Natural killer cell treated with Interleukin-12 subunit alpha and Interleukin-12 subunit beta and Interleukin-15 and Interleukin-18, amount 100 ng/mL, for 72 hours (primary cell): ENCODE measurements at regions not wholly inside any gene's neighbourhood (a gene's known extent, or its start where the extent isn't known, plus 50 kb on each side); places are given as distances from the start of the nearest gene placed in this dataset.
A peak's percentile ranks its signal among the peaks of the same experiment; 100 is the strongest.

Source experiments
- ATAC-seq, 2 donors: fragments of 150-1000 bp; cut with Tn5 transposase in 1 of 2; sonication (Bioruptor Pico), chemical (Tn5 transposase) in 1 of 2; 2 replicates each; pipeline ENCODE4 v1.10.0; 2021
- DNase-seq: peaks from one replicate; pipeline ENCODE4 v3.0.0; 2022; ENCODE audit warnings: low spot score
- H3K27ac Mint-ChIP-seq, 2 donors: 1 replicate in 1 of 2; 2 replicates in 1 of 2; pipeline ENCODE4 v1.8.0; 2022; ENCODE audit warnings: mixed read lengths in 2 of 2, mild to moderate bottlenecking in 1 of 2, moderate library complexity in 1 of 2
- H3K27me3 Mint-ChIP-seq, 2 donors: 1 replicate in 1 of 2; 2 replicates in 1 of 2; pipeline ENCODE4 v1.8.0; 2022; ENCODE audit warnings: mixed read lengths in 2 of 2
- H3K36me3 Mint-ChIP-seq: one replicate; pipeline ENCODE4 v1.8.0; 2022; ENCODE audit warnings: mixed read lengths
- H3K4me1 Mint-ChIP-seq, 2 donors: 1 replicate in 1 of 2; 2 replicates in 1 of 2; pipeline ENCODE4 v1.8.0; 2022; ENCODE audit warnings: low read depth in 2 of 2, mixed read lengths in 2 of 2, mild to moderate bottlenecking in 1 of 2
- H3K4me3 Mint-ChIP-seq: one replicate; pipeline ENCODE4 v1.8.0; 2022; ENCODE audit warnings: mixed read lengths
- H3K9me3 Mint-ChIP-seq: 2 replicates; pipeline ENCODE4 v1.8.0; 2022; ENCODE audit warnings: mixed read lengths

GRCh38 chr18:59787998-59788790 is 91.0 kb upstream of the CCBE1 start:
- peak in 1 of 2 donors; percentile 11 for ATAC-seq
- Mint-ChIP-seq H3K4me1 (peaks cover 0 to 1% of the 10 kb centered on the region in 2 donors), H3K9me3 (no peaks in the 10 kb centered on the region), H3K27me3 (peaks cover 2 to 3% of the 10 kb centered on the region in 2 donors), H3K4me3 (no peak overlapping the region), H3K27ac (no peak overlapping the region), H3K36me3 (no peaks in the 10 kb centered on the region)
- DNase-seq = no peak

DNA sequence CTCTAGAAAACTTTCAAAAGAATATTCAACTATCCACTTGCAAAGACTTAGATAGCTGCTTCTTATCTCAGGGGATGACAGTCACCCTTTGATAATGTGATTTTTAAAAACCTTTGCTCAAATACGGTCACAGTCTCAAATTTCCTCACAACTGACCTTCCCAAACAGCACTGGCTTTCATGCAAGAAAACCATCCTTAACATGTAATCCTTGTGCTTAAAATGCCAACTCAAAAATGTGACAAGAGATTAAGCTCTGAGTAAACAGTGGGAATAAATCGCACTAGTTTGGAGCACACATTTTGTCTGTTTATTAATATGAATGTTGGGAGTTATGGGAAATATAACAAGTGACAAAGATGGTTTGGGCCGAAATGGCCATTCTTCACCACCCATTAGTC is 87.5 kb upstream of the CCBE1 start:
- no peak overlapping the region for H3K4me3 Mint-ChIP-seq
- DNase-seq (no peak), ATAC-seq (no peak)
- H3K27me3 Mint-ChIP-seq = peaks cover 5 to 9% of the 10 kb centered on the region in 2 donors
- no peaks in the 10 kb centered on the region for H3K36me3 Mint-ChIP-seq
- peaks cover 0 to 2% of the 10 kb centered on the region in 2 donors for H3K4me1 Mint-ChIP-seq
- no peak overlapping the region for H3K27ac Mint-ChIP-seq
- no peaks in the 10 kb centered on the region for H3K9me3 Mint-ChIP-seq

- Mint-ChIP-seq H3K4me3 (no peak overlapping the region), H3K4me1 (peaks cover 0 to 2% of the 10 kb centered on the region in 2 donors), H3K27ac (no peak overlapping the region), H3K27me3 (peaks cover 5 to 9% of the 10 kb centered on the region in 2 donors), H3K36me3 (no peaks in the 10 kb centered on the region), H3K9me3 (no peaks in the 10 kb centered on the region)
- ATAC-seq (no peak), DNase-seq (no peak)
Measured at GRCh38 chr18:59783138-59783537, 85.9 kb upstream of the CCBE1 start.

- Mint-ChIP-seq H3K4me1 (peaks cover 0 to 2% of the 10 kb centered on the region in 2 donors), H3K27ac (no peak overlapping the region), H3K4me3 (no peak overlapping the region), H3K9me3 (no peaks in the 10 kb centered on the region), H3K27me3 (peaks cover 5 to 9% of the 10 kb centered on the region in 2 donors), H3K36me3 (no peaks in the 10 kb centered on the region)
- ATAC-seq (no peak), DNase-seq (no peak)
Measured at GRCh38 chr18:59779979-59780378, 82.8 kb upstream of the CCBE1 start.

DNA sequence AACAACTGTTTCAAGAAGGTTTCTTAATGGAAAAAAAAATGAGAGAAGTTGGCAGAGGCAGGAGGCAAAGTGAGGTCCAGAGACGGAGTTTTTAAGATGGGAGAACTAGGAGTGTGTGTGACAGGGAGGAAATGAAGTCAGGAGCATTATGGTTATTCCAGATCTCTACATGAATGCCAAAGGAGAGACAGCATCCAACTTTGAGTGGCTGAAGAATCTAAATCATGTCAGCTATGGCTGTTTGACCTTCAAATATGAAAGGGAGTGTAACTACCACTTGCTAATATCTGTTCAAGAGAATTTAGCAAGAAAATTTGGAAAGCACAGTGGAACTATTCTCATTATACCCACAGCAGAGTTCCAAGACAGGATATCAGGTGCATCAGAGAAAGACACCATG is 81.2 kb upstream of the CCBE1 start:
- ATAC-seq (no peak), DNase-seq (no peak)
- Mint-ChIP-seq H3K4me3 (no peak overlapping the region), H3K27ac (no peak overlapping the region), H3K9me3 (peaks cover 6% of the 10 kb centered on the region), H3K27me3 (peaks cover 9 to 20% of the 10 kb centered on the region in 2 donors), H3K4me1 (peaks cover 0 to 2% of the 10 kb centered on the region in 2 donors), H3K36me3 (no peaks in the 10 kb centered on the region)

- DNase-seq (no peak), ATAC-seq (no peak)
- Mint-ChIP-seq H3K4me3 (no peak overlapping the region), H3K27me3 (peaks cover 4 to 15% of the 10 kb centered on the region in 2 donors), H3K9me3 (peaks cover 6% of the 10 kb centered on the region), H3K27ac (no peak overlapping the region), H3K36me3 (no peaks in the 10 kb centered on the region), H3K4me1 (no peaks in the 10 kb centered on the region)
Measured at GRCh38 chr18:59777636-59778035, 80.4 kb upstream of the CCBE1 start.

- no peak overlapping the region for H3K27ac Mint-ChIP-seq
- ATAC-seq = no peak
- H3K9me3 Mint-ChIP-seq = peaks cover 5% of the 10 kb centered on the region
- no peaks in the 10 kb centered on the region for H3K4me1 Mint-ChIP-seq
- no peak for DNase-seq
- H3K27me3 Mint-ChIP-seq = peaks cover 3 to 17% of the 10 kb centered on the region in 2 donors
- H3K36me3 Mint-ChIP-seq = no peaks in the 10 kb centered on the region
- no peak overlapping the region for H3K4me3 Mint-ChIP-seq
Measured at GRCh38 chr18:59769129-59769865, 72.1 kb upstream of the CCBE1 start.

GRCh38 chr18:59768409-59768808 is 71.2 kb upstream of the CCBE1 start:
- Mint-ChIP-seq H3K36me3 (no peaks in the 10 kb centered on the region), H3K9me3 (no peaks in the 10 kb centered on the region), H3K27ac (no peak overlapping the region), H3K4me3 (no peak overlapping the region), H3K4me1 (no peaks in the 10 kb centered on the region), H3K27me3 (peaks cover 0 to 8% of the 10 kb centered on the region in 2 donors)
- ATAC-seq (no peak), DNase-seq (no peak)

GRCh38 chr18:59767732-59768131 is 70.5 kb upstream of the CCBE1 start:
- H3K4me3 Mint-ChIP-seq = no peak overlapping the region
- H3K36me3 Mint-ChIP-seq = no peaks in the 10 kb centered on the region
- no peaks in the 10 kb centered on the region for H3K4me1 Mint-ChIP-seq
- H3K27ac Mint-ChIP-seq = no peak overlapping the region
- no peaks in the 10 kb centered on the region for H3K9me3 Mint-ChIP-seq
- peaks cover 0 to 6% of the 10 kb centered on the region in 2 donors for H3K27me3 Mint-ChIP-seq
- DNase-seq = no peak
- no peak for ATAC-seq

DNA sequence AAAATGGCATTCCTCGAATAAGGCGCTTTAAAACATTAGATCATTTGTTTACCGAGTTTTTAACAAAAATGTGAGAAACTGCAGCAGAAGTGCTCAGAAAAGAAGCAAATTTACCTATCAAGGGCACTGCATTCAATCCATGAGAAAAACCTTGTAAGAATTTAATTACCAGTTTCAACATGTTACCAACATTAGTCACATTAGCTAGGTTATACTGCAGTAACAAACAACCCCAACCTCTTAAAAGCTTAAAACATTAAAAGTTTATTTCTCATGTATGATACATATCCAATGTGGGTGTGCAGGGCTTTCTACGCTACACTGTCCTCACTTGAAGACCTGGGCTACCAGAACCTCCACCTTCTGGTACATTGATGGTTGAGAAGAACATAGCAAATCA is 68.1 kb upstream of the CCBE1 start:
- no peaks in the 10 kb centered on the region for H3K4me1 Mint-ChIP-seq
- no peaks in the 10 kb centered on the region for H3K36me3 Mint-ChIP-seq
- no peaks in the 10 kb centered on the region for H3K27me3 Mint-ChIP-seq
- ATAC-seq = no peak
- H3K27ac Mint-ChIP-seq = no peak overlapping the region
- no peak overlapping the region for H3K4me3 Mint-ChIP-seq
- no peaks in the 10 kb centered on the region for H3K9me3 Mint-ChIP-seq
- DNase-seq = no peak

GRCh38 chr18:59764281-59764680 is 67.1 kb upstream of the CCBE1 start:
- Mint-ChIP-seq H3K36me3 (no peaks in the 10 kb centered on the region), H3K4me3 (no peak overlapping the region), H3K9me3 (no peaks in the 10 kb centered on the region), H3K27ac (no peak overlapping the region), H3K4me1 (no peaks in the 10 kb centered on the region), H3K27me3 (no peaks in the 10 kb centered on the region)
- no peak for ATAC-seq
- no peak for DNase-seq

DNA sequence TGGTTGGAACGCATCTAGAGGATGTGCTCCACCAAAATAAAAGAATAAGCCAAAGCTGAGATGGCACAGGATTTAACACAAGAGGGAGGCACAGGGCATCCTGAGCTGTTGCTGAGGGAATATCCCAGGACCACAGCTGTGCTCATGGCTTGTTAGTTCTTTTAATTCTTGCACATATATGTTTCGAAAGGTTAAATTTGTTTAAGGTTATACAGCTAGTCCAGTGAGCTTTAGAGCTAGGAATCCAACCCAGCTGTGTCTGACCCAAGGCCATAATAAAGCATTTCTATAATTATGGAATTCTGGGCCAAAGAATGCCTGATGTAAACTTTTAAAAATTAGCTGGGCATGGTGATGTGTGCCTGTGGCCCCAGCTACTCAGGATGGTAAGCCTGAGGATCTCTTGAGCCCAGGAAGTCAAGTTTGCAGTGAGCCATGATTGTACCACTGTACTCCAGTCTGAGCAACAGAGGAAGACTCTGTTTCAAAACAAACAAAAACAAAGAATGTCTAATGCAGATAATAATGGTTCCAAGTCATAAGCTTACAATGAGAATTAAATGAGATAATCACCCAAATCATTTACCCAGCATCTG is 66.4 kb upstream of the CCBE1 start:
- no peaks in the 10 kb centered on the region for H3K4me1 Mint-ChIP-seq
- no peaks in the 10 kb centered on the region for H3K36me3 Mint-ChIP-seq
- DNase-seq (no peak), ATAC-seq (no peak)
- H3K27ac Mint-ChIP-seq = no peak overlapping the region
- H3K9me3 Mint-ChIP-seq = no peaks in the 10 kb centered on the region
- no peak overlapping the region for H3K4me3 Mint-ChIP-seq
- H3K27me3 Mint-ChIP-seq = no peaks in the 10 kb centered on the region

DNA sequence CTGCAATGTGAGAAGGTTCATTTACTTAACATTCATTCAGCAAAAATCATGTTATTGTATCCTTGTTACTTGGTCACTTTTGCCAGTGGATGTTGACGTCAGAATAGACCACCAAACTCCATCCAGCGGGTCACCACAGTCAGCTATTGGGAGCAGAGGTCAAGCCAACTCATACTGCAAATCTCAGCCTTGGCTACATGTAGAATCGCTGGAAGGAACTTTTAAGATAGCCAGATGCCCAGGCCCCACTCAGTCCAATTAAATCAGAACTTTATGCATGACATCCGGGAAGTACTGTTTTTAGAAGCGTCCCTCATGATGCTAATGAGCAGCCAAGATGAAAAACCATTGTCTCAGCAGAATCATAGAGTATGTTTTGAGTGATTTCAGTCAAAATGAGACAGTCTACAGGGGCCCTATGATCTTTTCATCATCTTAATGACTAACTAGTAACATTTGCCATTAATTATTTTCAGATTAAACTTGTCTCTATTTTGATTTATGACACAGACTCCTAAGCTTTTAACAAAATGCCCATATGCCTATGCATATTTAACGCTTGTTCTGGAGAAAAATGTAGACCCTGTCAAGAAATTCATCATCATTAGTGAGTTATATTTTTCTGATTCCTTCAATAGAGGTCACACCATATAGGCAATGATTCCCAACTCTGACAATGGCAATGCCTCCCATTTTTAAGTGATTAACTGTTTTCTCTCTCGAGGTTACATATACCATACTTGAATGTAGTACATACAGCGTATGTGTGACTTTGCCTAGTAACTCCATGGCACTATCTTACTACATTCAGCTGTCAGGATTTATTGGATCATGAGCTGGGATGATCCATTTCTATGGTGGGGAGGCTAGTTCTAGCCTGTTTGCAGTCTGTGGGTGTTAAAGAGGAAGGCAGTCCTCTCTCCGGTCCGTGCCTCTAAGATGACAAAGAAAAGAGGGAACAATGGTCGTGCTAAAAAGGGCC is 63.7 kb upstream of the CCBE1 start:
- H3K36me3 Mint-ChIP-seq = no peaks in the 10 kb centered on the region
- H3K9me3 Mint-ChIP-seq = no peaks in the 10 kb centered on the region
- ATAC-seq = no peak
- H3K27ac Mint-ChIP-seq = no peak overlapping the region
- peaks cover 0 to 6% of the 10 kb centered on the region in 2 donors for H3K27me3 Mint-ChIP-seq
- H3K4me3 Mint-ChIP-seq = no peak overlapping the region
- DNase-seq = no peak
- no peaks in the 10 kb centered on the region for H3K4me1 Mint-ChIP-seq
